ENCODE measurements at regions not wholly inside any gene's neighbourhood (a gene's known extent, or its start where the extent isn't known, plus 50 kb on each side); places are given as distances from the start of the nearest gene placed in this dataset.

DNA sequence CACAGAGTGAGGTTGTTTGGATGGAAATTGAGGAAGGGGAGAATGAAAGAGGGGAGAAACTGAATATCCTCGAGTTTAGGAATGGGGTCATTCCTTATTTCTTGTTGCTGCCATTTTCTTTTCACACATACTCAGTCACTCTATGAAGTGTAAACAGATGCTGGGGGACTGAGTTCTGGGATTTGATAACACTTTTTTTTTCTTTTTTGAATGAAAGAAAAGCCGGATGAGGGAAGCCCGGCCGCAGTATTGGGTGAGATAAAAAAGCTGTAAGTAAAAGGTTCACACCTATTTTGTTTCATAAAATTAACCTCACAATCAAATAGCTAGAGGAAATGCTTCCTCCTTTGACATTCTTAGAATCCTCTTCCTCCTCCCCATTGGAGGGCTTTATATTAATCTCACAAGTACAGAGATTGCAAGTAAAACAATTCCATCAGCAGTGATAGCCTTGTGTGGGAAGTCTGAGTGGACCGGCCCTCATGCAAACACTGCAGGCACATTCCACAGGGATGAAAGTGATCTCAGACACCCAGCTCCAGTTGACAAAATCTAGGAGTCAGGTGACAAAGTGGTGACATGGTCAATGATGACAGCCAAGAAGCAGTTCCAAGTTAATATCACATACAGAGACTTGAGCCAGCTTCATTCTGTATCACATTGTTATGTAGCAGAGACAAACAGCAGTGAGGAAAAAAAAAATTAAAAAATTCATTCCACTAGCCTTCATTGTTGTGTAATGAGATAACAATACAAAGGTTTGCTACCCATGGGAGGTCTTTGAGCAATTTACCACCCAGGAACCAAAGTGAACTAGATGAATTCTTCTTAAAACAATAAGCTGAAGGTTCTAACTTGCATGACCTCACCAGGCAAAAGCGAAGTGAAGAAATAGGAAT lies 391.1 kb upstream of the HSF2 start:
- H3K9me3 ChIP-seq (ENCODE audit: control insufficient read depth, insufficient read depth, low read length), result no peaks in the 10 kb centered on the region
- H3K4me3 ChIP-seq (ENCODE audit: low read depth, low read length), result no peak overlapping the region
- peaks cover 26% of the 10 kb centered on the region for H3K4me1 ChIP-seq (ENCODE audit: control insufficient read depth, insufficient read depth, low read length)
- H3K36me3 ChIP-seq (ENCODE audit: control insufficient read depth, insufficient read depth, low read length), result no peaks in the 10 kb centered on the region
- no peak overlapping the region for H3K9ac ChIP-seq (ENCODE audit: low read depth, low read length)
- no peaks in the 10 kb centered on the region for H3K27me3 ChIP-seq (ENCODE audit: control insufficient read depth, insufficient read depth, low read length)

DNA sequence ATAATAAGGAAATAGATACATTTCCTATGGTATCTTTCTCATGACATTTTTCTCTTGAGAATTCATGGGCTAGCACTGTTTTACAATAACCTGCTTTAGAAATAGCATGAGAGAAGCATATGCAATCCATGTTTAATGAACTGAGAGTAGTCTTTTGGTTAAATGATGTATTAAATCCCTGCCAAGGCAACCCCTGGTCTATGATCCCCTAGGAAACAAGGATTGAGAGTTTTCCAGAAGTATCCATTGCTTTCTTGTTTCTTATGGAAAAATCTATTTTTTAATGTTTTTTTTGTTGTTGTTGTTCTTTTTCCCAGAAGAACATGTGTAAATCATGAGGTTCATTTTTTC lies 390.5 kb upstream of the HSF2 start:
- Histone ChIP-seq H3K4me3 (ENCODE audit: low read depth, low read length) (no peak overlapping the region), H3K9ac (ENCODE audit: low read depth, low read length) (no peak overlapping the region), H3K4me1 (ENCODE audit: control insufficient read depth, insufficient read depth, low read length) (peaks cover 26% of the 10 kb centered on the region), H3K9me3 (ENCODE audit: control insufficient read depth, insufficient read depth, low read length) (no peaks in the 10 kb centered on the region), H3K36me3 (ENCODE audit: control insufficient read depth, insufficient read depth, low read length) (no peaks in the 10 kb centered on the region), H3K27me3 (ENCODE audit: control insufficient read depth, insufficient read depth, low read length) (no peaks in the 10 kb centered on the region)

DNA sequence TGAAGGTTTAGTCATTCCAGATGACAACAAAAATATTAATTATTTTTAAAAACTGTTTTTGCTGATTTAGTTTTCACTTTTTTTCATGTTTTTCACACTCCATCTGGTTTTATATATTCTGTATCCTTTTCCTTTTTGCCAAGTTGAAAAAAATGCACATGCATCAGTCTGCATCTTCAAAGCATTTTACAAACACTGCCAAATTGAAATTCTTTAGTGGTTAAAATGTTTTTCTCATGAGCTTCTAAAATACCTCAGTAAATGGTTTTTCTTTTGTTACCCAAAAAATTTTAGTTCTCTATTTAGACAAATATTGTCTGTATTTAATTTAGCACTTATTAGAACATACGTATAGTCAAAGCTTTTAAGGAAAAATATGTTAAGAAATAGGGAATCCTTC lies 386.9 kb upstream of the HSF2 start:
- peaks cover 13% of the 10 kb centered on the region for H3K4me1 ChIP-seq (ENCODE audit: control insufficient read depth, insufficient read depth, low read length)
- no peaks in the 10 kb centered on the region for H3K27me3 ChIP-seq (ENCODE audit: control insufficient read depth, insufficient read depth, low read length)
- H3K9me3 ChIP-seq (ENCODE audit: control insufficient read depth, insufficient read depth, low read length), result no peaks in the 10 kb centered on the region
- H3K9ac ChIP-seq (ENCODE audit: low read depth, low read length), result no peak overlapping the region
- H3K36me3 ChIP-seq (ENCODE audit: control insufficient read depth, insufficient read depth, low read length), result no peaks in the 10 kb centered on the region
- no peak overlapping the region for H3K4me3 ChIP-seq (ENCODE audit: low read depth, low read length)

DNA sequence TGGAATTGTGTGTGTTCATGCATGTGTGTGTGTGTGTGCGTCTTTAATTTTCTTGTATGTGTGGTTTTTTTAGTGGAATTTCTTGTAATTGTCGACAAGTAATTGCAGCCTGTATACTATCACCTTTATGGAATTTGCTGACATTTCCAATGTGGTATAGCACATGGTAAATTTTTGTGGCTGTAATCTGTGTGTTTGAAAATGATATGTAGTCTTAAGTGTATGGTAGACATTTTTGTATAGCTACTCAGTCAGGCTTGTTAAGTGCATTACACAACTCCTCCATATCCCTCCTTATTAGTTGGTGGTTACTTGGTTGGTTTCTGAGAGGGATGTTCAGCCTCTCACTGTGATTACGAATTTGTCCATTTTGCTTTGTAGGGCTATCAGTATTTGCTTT lies 384.5 kb upstream of the HSF2 start:
- no peaks in the 10 kb centered on the region for H3K9me3 ChIP-seq (ENCODE audit: control insufficient read depth, insufficient read depth, low read length)
- no peak overlapping the region for H3K9ac ChIP-seq (ENCODE audit: low read depth, low read length)
- H3K27me3 ChIP-seq (ENCODE audit: control insufficient read depth, insufficient read depth, low read length), result no peaks in the 10 kb centered on the region
- H3K36me3 ChIP-seq (ENCODE audit: control insufficient read depth, insufficient read depth, low read length), result no peaks in the 10 kb centered on the region
- H3K4me3 ChIP-seq (ENCODE audit: low read depth, low read length), result no peak overlapping the region
- H3K4me1 ChIP-seq (ENCODE audit: control insufficient read depth, insufficient read depth, low read length), result no peaks in the 10 kb centered on the region

DNA sequence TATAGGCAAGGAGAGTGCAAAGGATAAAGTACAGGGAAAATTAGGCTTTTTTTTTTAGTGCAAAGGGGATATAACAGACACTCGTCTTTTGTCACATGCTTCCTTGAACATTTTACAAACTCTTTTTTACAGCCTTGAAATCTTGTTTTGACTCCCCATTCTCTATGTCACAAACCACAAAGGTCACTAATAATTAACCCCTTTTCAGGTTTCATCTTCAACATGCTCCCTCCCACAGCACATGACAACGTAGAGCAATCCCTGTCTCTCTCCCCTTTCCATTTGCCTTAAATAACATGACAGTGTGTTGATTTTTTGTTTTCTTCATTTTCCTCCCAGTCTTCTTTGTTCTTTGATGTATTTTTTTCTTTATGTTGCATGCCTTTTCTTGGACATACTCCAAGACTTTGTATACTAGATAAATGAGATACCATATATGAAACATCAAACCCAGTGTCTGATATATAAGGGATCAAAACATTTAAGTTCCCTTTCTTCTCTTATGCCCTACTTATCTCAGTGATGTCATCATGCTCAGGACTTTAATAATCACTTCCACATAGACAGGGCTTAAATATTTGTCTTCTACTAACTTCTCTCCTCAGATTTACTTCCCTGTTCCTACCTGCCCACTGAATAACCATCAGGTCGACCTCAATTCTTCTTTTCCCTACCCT lies 378.7 kb upstream of the HSF2 start:
- no peak overlapping the region for H3K9ac ChIP-seq (ENCODE audit: low read depth, low read length)
- no peaks in the 10 kb centered on the region for H3K27me3 ChIP-seq (ENCODE audit: control insufficient read depth, insufficient read depth, low read length)
- no peaks in the 10 kb centered on the region for H3K4me1 ChIP-seq (ENCODE audit: control insufficient read depth, insufficient read depth, low read length)
- H3K9me3 ChIP-seq (ENCODE audit: control insufficient read depth, insufficient read depth, low read length), result no peaks in the 10 kb centered on the region
- no peaks in the 10 kb centered on the region for H3K36me3 ChIP-seq (ENCODE audit: control insufficient read depth, insufficient read depth, low read length)
- no peak overlapping the region for H3K4me3 ChIP-seq (ENCODE audit: low read depth, low read length)

DNA sequence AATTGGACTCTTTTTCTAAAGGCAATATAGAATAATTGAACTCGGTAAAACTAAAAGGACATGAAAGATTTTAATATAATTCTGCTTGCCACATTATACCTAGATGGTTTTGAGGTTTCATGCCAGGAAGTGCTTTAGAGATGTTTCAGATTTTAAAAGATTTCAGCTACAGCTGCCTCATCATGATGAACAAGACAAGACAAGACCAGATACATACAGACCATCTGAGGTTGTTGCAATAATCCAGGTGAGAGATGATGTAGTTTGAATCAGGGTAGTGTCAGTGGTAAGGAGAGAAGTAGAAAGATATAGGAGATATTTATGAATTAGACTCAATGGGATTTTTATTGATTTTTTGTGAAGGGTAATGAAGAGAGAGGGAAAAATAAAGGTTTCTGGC lies 374.3 kb upstream of the HSF2 start:
- no peaks in the 10 kb centered on the region for H3K9me3 ChIP-seq (ENCODE audit: control insufficient read depth, insufficient read depth, low read length)
- H3K9ac ChIP-seq (ENCODE audit: low read depth, low read length), result no peak overlapping the region
- H3K4me1 ChIP-seq (ENCODE audit: control insufficient read depth, insufficient read depth, low read length), result no peaks in the 10 kb centered on the region

DNA sequence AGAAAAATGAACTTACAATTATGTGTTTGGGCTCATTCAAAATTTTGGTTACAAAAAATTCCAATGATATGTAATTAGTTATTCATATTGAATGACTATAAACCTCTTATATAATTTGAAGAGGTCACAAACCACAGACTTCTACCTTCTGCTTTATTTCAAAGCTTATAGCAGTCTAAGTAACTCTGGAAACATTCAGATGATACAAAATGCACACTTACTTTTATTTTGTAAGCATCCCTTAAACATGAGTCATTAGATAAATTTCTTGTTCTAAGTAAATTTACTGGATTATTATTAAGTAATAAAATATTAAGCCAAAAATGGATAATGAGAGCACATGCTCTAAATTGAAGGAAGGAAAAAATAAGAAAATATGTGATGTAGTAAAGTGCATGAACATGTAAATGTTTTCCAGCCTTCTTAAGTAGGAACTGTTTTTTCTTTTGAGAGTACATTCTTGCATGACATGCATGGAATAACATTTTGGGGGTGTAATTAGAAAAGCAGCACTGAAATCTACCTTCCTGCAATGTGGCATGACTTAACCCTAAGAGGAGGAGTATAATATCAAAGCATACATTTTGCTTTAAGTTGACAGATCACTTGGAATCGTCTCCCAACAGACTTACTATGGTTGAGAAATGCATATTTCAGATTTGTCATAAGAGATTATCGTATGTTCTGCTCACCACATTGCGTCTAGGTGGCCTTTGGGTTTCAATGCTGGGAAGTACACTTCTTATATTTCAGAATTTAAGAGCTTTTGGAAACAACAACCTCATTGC lies 372.7 kb upstream of the HSF2 start:
- H3K4me3 ChIP-seq (ENCODE audit: low read depth, low read length), result no peak overlapping the region
- no peak overlapping the region for H3K9ac ChIP-seq (ENCODE audit: low read depth, low read length)
- no peaks in the 10 kb centered on the region for H3K27me3 ChIP-seq (ENCODE audit: control insufficient read depth, insufficient read depth, low read length)
- no peaks in the 10 kb centered on the region for H3K9me3 ChIP-seq (ENCODE audit: control insufficient read depth, insufficient read depth, low read length)
- H3K4me1 ChIP-seq (ENCODE audit: control insufficient read depth, insufficient read depth, low read length), result no peaks in the 10 kb centered on the region
- H3K36me3 ChIP-seq (ENCODE audit: control insufficient read depth, insufficient read depth, low read length), result no peaks in the 10 kb centered on the region

More for the DNA sequence above, 374.3 kb upstream of the HSF2 start:
- Histone ChIP-seq H3K4me3 (ENCODE audit: low read depth, low read length) (no peak overlapping the region), H3K27me3 (ENCODE audit: control insufficient read depth, insufficient read depth, low read length) (no peaks in the 10 kb centered on the region), H3K36me3 (ENCODE audit: control insufficient read depth, insufficient read depth, low read length) (no peaks in the 10 kb centered on the region)

DNA sequence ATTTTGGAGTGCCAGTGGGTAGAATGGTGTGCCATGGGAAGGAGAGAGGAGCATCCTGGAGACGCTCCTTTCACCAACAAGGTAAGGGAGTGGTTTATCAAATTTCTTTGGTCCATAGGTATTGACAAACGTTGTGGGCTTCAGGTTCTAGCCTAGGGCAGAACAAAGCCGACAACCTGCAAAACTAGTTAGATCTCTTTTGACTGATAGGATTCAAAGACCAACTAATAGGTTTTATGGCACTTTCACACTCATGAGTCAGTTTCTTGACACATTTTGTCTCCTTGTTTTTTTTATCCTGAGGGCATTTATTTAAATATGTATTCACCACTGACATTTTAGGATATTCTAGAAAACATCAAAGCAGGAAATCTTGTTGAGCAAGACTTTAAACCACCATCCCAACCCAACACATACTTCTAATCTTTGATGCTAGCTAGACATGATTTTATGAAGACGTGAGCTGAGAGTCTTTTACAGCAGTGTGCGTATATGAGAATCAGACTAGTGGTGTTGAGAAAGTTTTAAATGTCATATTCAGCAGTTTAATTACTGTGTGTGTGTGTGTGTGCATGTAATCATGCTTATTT lies 370.4 kb upstream of the HSF2 start:
- Histone ChIP-seq H3K9ac (ENCODE audit: low read depth, low read length) (no peak overlapping the region), H3K27me3 (ENCODE audit: control insufficient read depth, insufficient read depth, low read length) (no peaks in the 10 kb centered on the region), H3K9me3 (ENCODE audit: control insufficient read depth, insufficient read depth, low read length) (no peaks in the 10 kb centered on the region), H3K4me3 (ENCODE audit: low read depth, low read length) (no peak overlapping the region), H3K36me3 (ENCODE audit: control insufficient read depth, insufficient read depth, low read length) (no peaks in the 10 kb centered on the region), H3K4me1 (ENCODE audit: control insufficient read depth, insufficient read depth, low read length) (no peaks in the 10 kb centered on the region)

DNA sequence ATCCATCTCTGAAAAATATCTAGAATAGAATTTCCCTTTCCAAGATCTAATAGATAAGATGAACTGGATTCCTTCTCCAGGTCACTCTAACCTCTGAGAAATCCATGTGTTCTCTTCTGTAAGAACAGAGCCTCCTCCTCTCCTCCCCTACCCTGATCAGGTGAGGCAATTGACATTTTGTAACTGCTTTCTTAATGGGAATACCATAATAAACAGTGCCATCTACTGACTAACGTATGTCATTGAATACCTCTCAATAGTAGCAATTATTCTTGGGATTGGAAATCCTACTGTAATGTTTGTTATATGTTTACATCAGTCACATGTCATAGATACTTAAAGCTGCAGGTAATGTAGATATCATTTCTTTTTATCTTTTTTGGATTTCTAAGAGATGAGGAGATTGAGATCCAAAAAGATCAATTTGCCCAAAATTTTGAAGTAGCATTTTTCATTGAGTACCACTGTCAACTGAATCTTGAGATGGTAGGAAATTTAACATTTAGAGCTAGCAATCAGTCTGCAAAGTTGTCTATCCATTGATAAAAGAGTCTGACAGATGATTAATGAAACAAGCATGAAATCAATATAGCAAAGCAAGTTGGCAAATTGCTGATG lies 365.8 kb upstream of the HSF2 start:
- Histone ChIP-seq H3K4me3 (ENCODE audit: low read depth, low read length) (no peak overlapping the region), H3K36me3 (ENCODE audit: control insufficient read depth, insufficient read depth, low read length) (no peaks in the 10 kb centered on the region), H3K9me3 (ENCODE audit: control insufficient read depth, insufficient read depth, low read length) (no peaks in the 10 kb centered on the region), H3K27me3 (ENCODE audit: control insufficient read depth, insufficient read depth, low read length) (no peaks in the 10 kb centered on the region), H3K4me1 (ENCODE audit: control insufficient read depth, insufficient read depth, low read length) (no peaks in the 10 kb centered on the region), H3K9ac (ENCODE audit: low read depth, low read length) (no peak overlapping the region)

DNA sequence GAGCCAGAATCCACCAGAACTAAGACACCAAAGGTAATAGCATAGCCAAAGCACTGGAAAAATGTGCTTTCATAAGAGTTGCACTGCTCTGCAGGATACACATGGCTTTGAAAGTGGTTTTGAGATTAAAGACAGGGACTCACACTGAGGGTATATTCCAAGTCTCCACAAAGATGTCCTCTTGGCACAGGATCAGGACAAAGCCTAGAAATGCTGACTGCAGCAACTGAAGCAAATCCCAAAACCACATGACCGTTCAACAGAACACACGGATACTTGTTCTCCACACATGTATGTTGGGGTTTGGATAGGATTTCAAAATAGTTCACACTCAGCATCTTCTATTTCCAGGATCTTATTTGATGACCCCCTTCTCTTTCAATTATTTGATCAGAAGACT lies 364.3 kb upstream of the HSF2 start:
- Histone ChIP-seq H3K4me1 (ENCODE audit: control insufficient read depth, insufficient read depth, low read length) (no peaks in the 10 kb centered on the region), H3K4me3 (ENCODE audit: low read depth, low read length) (no peak overlapping the region), H3K36me3 (ENCODE audit: control insufficient read depth, insufficient read depth, low read length) (no peaks in the 10 kb centered on the region), H3K9ac (ENCODE audit: low read depth, low read length) (no peak overlapping the region), H3K9me3 (ENCODE audit: control insufficient read depth, insufficient read depth, low read length) (no peaks in the 10 kb centered on the region), H3K27me3 (ENCODE audit: control insufficient read depth, insufficient read depth, low read length) (no peaks in the 10 kb centered on the region)

DNA sequence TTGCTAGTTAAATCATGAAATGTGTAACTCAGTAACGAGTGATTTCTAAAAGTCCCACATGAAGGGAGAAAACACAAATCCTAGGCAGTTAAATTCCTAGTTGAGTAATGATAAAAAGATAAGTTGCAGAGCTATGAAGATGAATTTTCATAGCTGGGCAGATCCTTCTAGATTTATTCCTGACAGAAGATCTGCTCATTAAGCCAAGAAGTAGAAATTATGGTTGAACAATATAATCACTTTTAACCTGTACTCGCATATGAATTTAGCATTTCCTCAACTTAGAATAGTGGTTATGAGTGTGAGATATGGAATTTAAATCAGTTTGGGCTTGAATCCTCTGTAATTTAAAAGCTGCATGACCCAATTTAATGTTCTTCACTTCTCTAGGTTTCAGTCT lies 359.2 kb upstream of the HSF2 start:
- no peaks in the 10 kb centered on the region for H3K9me3 ChIP-seq (ENCODE audit: control insufficient read depth, insufficient read depth, low read length)
- H3K27me3 ChIP-seq (ENCODE audit: control insufficient read depth, insufficient read depth, low read length), result no peaks in the 10 kb centered on the region
- H3K4me3 ChIP-seq (ENCODE audit: low read depth, low read length), result no peak overlapping the region
- no peaks in the 10 kb centered on the region for H3K4me1 ChIP-seq (ENCODE audit: control insufficient read depth, insufficient read depth, low read length)
- no peak overlapping the region for H3K9ac ChIP-seq (ENCODE audit: low read depth, low read length)
- no peaks in the 10 kb centered on the region for H3K36me3 ChIP-seq (ENCODE audit: control insufficient read depth, insufficient read depth, low read length)
